GM18498 (cell line): ENCODE measurements at regions not wholly inside any gene's neighbourhood (a gene's known extent, or its start where the extent isn't known, plus 50 kb on each side); places are given as distances from the start of the nearest gene placed in this dataset.
"Not testable (repeated sequence)": the region's sequence is repeated elsewhere in the genome, so short reads cannot be mapped to it uniquely, and the experiment has no call there.

Experiments
- ATAC-seq: cut with Tn5 transposase; IDR thresholded peaks from one replicate; pipeline ENCODE4 v1.9.1; 2021; ENCODE audit warnings: mild to moderate bottlenecking, moderate library complexity; ENCODE audit not compliant: unreplicated experiment

- ATAC-seq = no peak
These were observed 393.1 kb upstream of the FRG1 start for GRCh38 chr4:189547559-189547958.

- no peak for ATAC-seq
These were observed 392.1 kb upstream of the FRG1 start for GRCh38 chr4:189548484-189549125.

- not testable (repeated sequence) for ATAC-seq
These were observed 388.6 kb upstream of the FRG1 start for GRCh38 chr4:189551931-189552670.

GRCh38 chr4:189560605-189561004 is 380.1 kb upstream of the FRG1 start:
- ATAC-seq = not testable (repeated sequence)

GRCh38 chr4:189563751-189564150 is 376.9 kb upstream of the FRG1 start:
- not testable (repeated sequence) for ATAC-seq

- ATAC-seq = not testable (repeated sequence)
These were observed 374.4 kb upstream of the FRG1 start for GRCh38 chr4:189566271-189566670.

- ATAC-seq = not testable (repeated sequence)
These were observed 373.8 kb upstream of the FRG1 start for GRCh38 chr4:189566900-189567299.

GRCh38 chr4:189579645-189580044 is 361.0 kb upstream of the FRG1 start:
- not testable (repeated sequence) for ATAC-seq

- ATAC-seq = not testable (repeated sequence)
These were observed 353.6 kb upstream of the FRG1 start for GRCh38 chr4:189586908-189587632.

GRCh38 chr4:189589201-189589600 is 351.5 kb upstream of the FRG1 start:
- not testable (repeated sequence) for ATAC-seq

- no peak for ATAC-seq
These were observed 347.8 kb upstream of the FRG1 start for GRCh38 chr4:189592890-189593289.

GRCh38 chr4:189597341-189597740 is 343.3 kb upstream of the FRG1 start:
- ATAC-seq = no peak

- ATAC-seq = no peak
These were observed 340.4 kb upstream of the FRG1 start for GRCh38 chr4:189600264-189600663.

GRCh38 chr4:189600718-189601435 is 339.8 kb upstream of the FRG1 start:
- ATAC-seq = no peak

GRCh38 chr4:189602827-189603226 is 337.8 kb upstream of the FRG1 start:
- ATAC-seq = not testable (repeated sequence)

- ATAC-seq = not testable (repeated sequence)
These were observed 330.1 kb upstream of the FRG1 start for GRCh38 chr4:189610571-189610970.

- ATAC-seq = no peak
These were observed 327.5 kb upstream of the FRG1 start for GRCh38 chr4:189613207-189613606.

- ATAC-seq = no peak
These were observed 325.4 kb upstream of the FRG1 start for GRCh38 chr4:189615217-189615663.

GRCh38 chr4:189617741-189618140 is 322.9 kb upstream of the FRG1 start:
- ATAC-seq = not testable (repeated sequence)

GRCh38 chr4:189619441-189620250 is 321.0 kb upstream of the FRG1 start:
- ATAC-seq = not testable (repeated sequence)
